NCI-H526 treated with DMSO at 0.1 percent for 48 hours (cell line): ENCODE measurements at regions not wholly inside any gene's neighbourhood (a gene's known extent, or its start where the extent isn't known, plus 50 kb on each side); places are given as distances from the start of the nearest gene placed in this dataset.

ENCODE experiments used
- DNase-seq: peaks from one replicate; lab custom pipeline; 2025; lab: John Stamatoyannopoulos, UW

- no peak for DNase-seq
Observed at GRCh38 chr16:86090461-86091170, 191.7 kb downstream of the IRF8 start.

GRCh38 chr16:86091976-86092375, 193.0 kb downstream of the IRF8 start:
- no peak for DNase-seq

GRCh38 chr16:86092586-86093480, 193.9 kb downstream of the IRF8 start:
- no peak for DNase-seq

GRCh38 chr16:86093801-86094750, 195.1 kb downstream of the IRF8 start:
- DNase-seq: no peak

- DNase-seq: no peak
Observed at GRCh38 chr16:86095131-86095752, 196.3 kb downstream of the IRF8 start.

- DNase-seq: no peak
Observed at GRCh38 chr16:86095906-86096485, 197.0 kb downstream of the IRF8 start.

- no peak for DNase-seq
Observed at GRCh38 chr16:86096850-86097249, 197.9 kb downstream of the IRF8 start.

- no peak for DNase-seq
Observed at GRCh38 chr16:86099326-86099725, 200.4 kb downstream of the IRF8 start.

GRCh38 chr16:86100205-86101136, 201.5 kb downstream of the IRF8 start:
- no peak for DNase-seq

- no peak for DNase-seq
Observed at GRCh38 chr16:86101137-86101896, 202.4 kb downstream of the IRF8 start.

- DNase-seq: no peak
Observed at GRCh38 chr16:86101897-86102157, 202.9 kb downstream of the IRF8 start.

- no peak for DNase-seq
Observed at GRCh38 chr16:86103320-86103719, 204.4 kb downstream of the IRF8 start.

- DNase-seq: no peak
Observed at GRCh38 chr16:86104537-86105048, 205.6 kb downstream of the IRF8 start.

GRCh38 chr16:86107215-86107825, 208.4 kb downstream of the IRF8 start:
- DNase-seq: no peak

GRCh38 chr16:86108062-86108461, 209.1 kb downstream of the IRF8 start:
- no peak for DNase-seq

- no peak for DNase-seq
Observed at GRCh38 chr16:86110134-86110533, 211.2 kb downstream of the IRF8 start.

GRCh38 chr16:86110726-86111125, 211.8 kb downstream of the IRF8 start:
- no peak for DNase-seq

GRCh38 chr16:86112178-86112577, 213.2 kb downstream of the IRF8 start:
- DNase-seq: no peak

- DNase-seq: no peak
Observed at GRCh38 chr16:86117235-86117634, 218.3 kb downstream of the IRF8 start.
